Lower leg skin (tissue), 4 donors: ENCODE measurements at regions not wholly inside any gene's neighbourhood (a gene's known extent, or its start where the extent isn't known, plus 50 kb on each side); places are given as distances from the start of the nearest gene placed in this dataset.

Source experiments
- DNase-seq, 2 donors: peaks; one replicate each; pipeline ENCODE4 v3.0.0-alpha.2; 2019; ENCODE audit warnings: low spot score in 2 of 2
- H3K4me3 ChIP-seq: fragments of 200-600 bp; sonication (generic); 2 replicates; pipeline ENCODE4 v1.5.1; 2017; ENCODE audit warnings: mild to moderate bottlenecking, low read depth; ENCODE audit not compliant: poor library complexity, severe bottlenecking
- CTCF ChIP-seq, 3 donors: fragments of 450-650 bp; IDR thresholded peaks; one replicate each; pipeline ENCODE4 v1.5.1; 2016; ENCODE audit warnings: antibody characterized with exemption in 3 of 3, mild to moderate bottlenecking in 3 of 3, moderate library complexity in 2 of 3
- POLR2A ChIP-seq, 2 donors: fragments of 450-650 bp; IDR thresholded peaks; one replicate each; pipeline ENCODE4 v1.6.1; 2016 to 2017; ENCODE audit warnings: antibody characterized with exemption in 2 of 2, mild to moderate bottlenecking in 1 of 2, moderate library complexity in 1 of 2
- WGBS, 2 donors: methylation state at CpG; one replicate each; pipeline ENCODE4 v1.1.5; 2018; 5-methylcytosine and 5-hydroxymethylcytosine counted together
- intact Hi-C: fragments of 100-400 bp; cut with DNase I; formaldehyde crosslinking; loops from one replicate; pipeline ENCODE4 v1.15.0; 2023; ENCODE audit warnings: low total_unique reads

- DNase-seq: no peak
- intact Hi-C loops: no loop called here
- 82 to 85% methylated on average over 4 of the region's 4 CpGs for WGBS, 2 donors
- no peak for TF ChIP-seq POLR2A (IDR thresholded peaks at IDR 0.05)
- TF ChIP-seq CTCF (IDR thresholded peaks at IDR 0.05): no peak
- H3K4me3 ChIP-seq: no peak overlapping the region
Measured at GRCh38 chr6:150535151-150535804, 64.4 kb upstream of the PLEKHG1 start.

DNA sequence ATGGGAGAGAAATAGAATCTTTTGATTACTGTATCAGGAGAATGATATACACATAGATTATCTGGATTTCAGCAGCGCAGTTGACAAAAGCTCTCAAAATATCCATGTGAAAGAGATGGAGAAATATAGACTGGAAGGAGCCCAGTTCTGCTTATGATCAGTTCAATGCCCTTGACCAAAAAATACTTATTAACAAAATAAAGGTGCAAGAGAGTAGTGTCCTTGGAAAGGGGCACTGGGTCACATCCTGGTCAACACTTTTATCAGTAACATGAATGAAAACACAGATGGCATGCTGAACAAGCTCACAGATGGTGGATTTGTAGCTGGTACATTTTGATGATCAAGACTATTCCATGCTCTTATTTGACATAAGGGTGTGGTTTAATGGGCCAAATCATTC lies 63.9 kb upstream of the PLEKHG1 start:
- intact Hi-C loops: no loop called here
- 97% methylated on average over 1 of the region's 1 CpG for WGBS, 2 donors
- no peak overlapping the region for H3K4me3 ChIP-seq
- DNase-seq: no peak
- TF ChIP-seq POLR2A (IDR thresholded peaks at IDR 0.05) (no peak), CTCF (IDR thresholded peaks at IDR 0.05) (no peak)

- no peak for DNase-seq
- TF ChIP-seq POLR2A (IDR thresholded peaks at IDR 0.05): no peak
- TF ChIP-seq CTCF (IDR thresholded peaks at IDR 0.05): no peak
- 62 to 64% methylated on average over 4 of the region's 4 CpGs for WGBS, 2 donors
- intact Hi-C loops: no loop called here
- H3K4me3 ChIP-seq: no peak overlapping the region
Measured at GRCh38 chr6:150536835-150537234, 62.9 kb upstream of the PLEKHG1 start.

- WGBS, 2 donors: 41 to 52% methylated on average over 4 of the region's 4 CpGs
- no peak for TF ChIP-seq CTCF (IDR thresholded peaks at IDR 0.05)
- no peak for TF ChIP-seq POLR2A (IDR thresholded peaks at IDR 0.05)
- no peak overlapping the region for H3K4me3 ChIP-seq
- no peak for DNase-seq
- intact Hi-C loops: no loop called here
Measured at GRCh38 chr6:150537491-150537890, 62.2 kb upstream of the PLEKHG1 start.

GRCh38 chr6:150537893-150538292 lies 61.8 kb upstream of the PLEKHG1 start:
- DNase-seq: peak in 1 of 2 donors; percentile 49
- intact Hi-C loops: no loop called here
- WGBS, 2 donors: 30 to 38% methylated on average over 1 of the region's 1 CpG
- TF ChIP-seq CTCF (IDR thresholded peaks at IDR 0.05) (no peak), POLR2A (IDR thresholded peaks at IDR 0.05) (no peak)
- H3K4me3 ChIP-seq: no peak overlapping the region

DNA sequence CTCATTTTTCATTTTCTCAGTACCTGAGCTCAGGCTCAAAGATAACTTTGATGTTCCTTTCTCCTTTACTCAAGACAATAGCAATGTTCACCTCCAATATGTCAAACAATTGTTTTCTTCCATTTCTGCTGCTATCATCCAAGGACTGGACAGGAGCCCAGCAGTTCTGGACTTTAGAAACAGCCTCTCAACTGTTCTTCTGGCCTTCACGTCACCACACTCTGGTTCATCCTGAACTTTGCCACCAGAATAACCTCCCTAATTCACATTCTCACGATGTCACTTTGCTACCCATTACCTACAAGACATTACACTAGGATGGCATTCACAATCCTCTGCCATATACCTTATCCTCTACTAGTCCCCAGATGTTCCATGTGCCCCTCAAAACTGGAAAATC lies 60.6 kb upstream of the PLEKHG1 start:
- no peak overlapping the region for H3K4me3 ChIP-seq
- intact Hi-C loops: no loop called here
- no peak for DNase-seq
- WGBS, 2 donors: 90 to 96% methylated on average over 2 of the region's 2 CpGs
- TF ChIP-seq POLR2A (IDR thresholded peaks at IDR 0.05) (no peak), CTCF (IDR thresholded peaks at IDR 0.05) (no peak)
